C4-2B (cell line): ENCODE measurements at regions not wholly inside any gene's neighbourhood (a gene's known extent, or its start where the extent isn't known, plus 50 kb on each side); places are given as distances from the start of the nearest gene placed in this dataset.

Experiments used
- CTCF ChIP-seq: fragments of 450-650 bp; conservative IDR thresholded peaks from 2 replicates; pipeline ENCODE4 v1.5.1; 2017; ENCODE audit warnings: mild to moderate bottlenecking
- ZFX ChIP-seq: fragments of 450-650 bp; IDR thresholded peaks from 2 replicates; pipeline ENCODE4 v1.6.1; 2017

- TF ChIP-seq CTCF, result no peak
- TF ChIP-seq ZFX, result no peak
These were observed 176.5 kb upstream of the COPS8 start for GRCh38 chr2:236909193-236909504.
